ENCODE measurements at regions not wholly inside any gene's neighbourhood (a gene's known extent, or its start where the extent isn't known, plus 50 kb on each side); places are given as distances from the start of the nearest gene placed in this dataset.
"Not testable (repeated sequence)": the region's sequence is repeated elsewhere in the genome, so short reads cannot be mapped to it uniquely, and the experiment has no call there.

GRCh38 chr15:22178438-22178837 is 98.1 kb downstream of the OR4M2 start:
- not testable (repeated sequence) for H3K27me3 Mint-ChIP-seq (ENCODE audit: insufficient read depth, low read depth, poor library complexity)

DNA sequence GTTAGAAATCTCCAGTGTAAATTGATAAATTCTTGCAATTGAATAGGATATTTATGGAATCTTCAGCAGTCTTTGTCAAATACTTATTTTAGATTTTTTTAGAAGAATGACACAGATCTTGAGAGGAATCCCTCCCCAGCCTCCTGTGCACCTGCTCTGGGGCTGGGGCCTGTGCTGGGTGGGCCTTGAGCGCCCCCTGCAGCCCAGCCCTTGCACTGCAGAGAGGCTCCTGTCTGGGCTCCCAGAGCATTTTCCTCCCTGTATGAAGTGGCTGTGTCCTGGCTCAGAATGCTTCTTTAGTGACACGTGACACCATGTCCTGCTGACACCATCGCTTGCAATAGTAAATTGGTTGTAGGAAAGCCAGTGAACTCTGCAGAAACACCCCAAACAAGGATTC is 98.7 kb downstream of the OR4M2 start:
- not testable (repeated sequence) for H3K27me3 Mint-ChIP-seq (ENCODE audit: insufficient read depth, low read depth, poor library complexity); H3K36me3 Mint-ChIP-seq (ENCODE audit: low read depth); DNase-seq (ENCODE audit: low spot score); H3K4me1 Mint-ChIP-seq; H2AFZ ChIP-seq; H3K9me2 ChIP-seq (ENCODE audit: insufficient read depth); H3K27ac ChIP-seq (ENCODE audit: low read depth); H3K79me2 ChIP-seq (replicated peaks; ENCODE audit: insufficient read depth); ATAC-seq; H3K36me3 ChIP-seq (ENCODE audit: insufficient read depth); H3K27me3 ChIP-seq (ENCODE audit: insufficient read depth); H3K9me3 Mint-ChIP-seq; H3K27ac Mint-ChIP-seq; H3K4me2 ChIP-seq; H3K4me3 Mint-ChIP-seq; H3K4me3 ChIP-seq; H4K20me1 ChIP-seq (replicated peaks; ENCODE audit: insufficient read depth); H3F3A ChIP-seq (replicated peaks; ENCODE audit: low read depth); H3K4me1 ChIP-seq (ENCODE audit: insufficient read depth)

More at GRCh38 chr15:22178438-22178837, 98.1 kb downstream of the OR4M2 start:
- not testable (repeated sequence) for H3K27ac Mint-ChIP-seq; H3K4me3 ChIP-seq; H3K79me2 ChIP-seq (replicated peaks; ENCODE audit: insufficient read depth); H3F3A ChIP-seq (replicated peaks; ENCODE audit: low read depth); H3K27ac ChIP-seq (ENCODE audit: low read depth); H3K4me1 ChIP-seq (ENCODE audit: insufficient read depth); H3K9me3 Mint-ChIP-seq; H4K20me1 ChIP-seq (replicated peaks; ENCODE audit: insufficient read depth); H3K4me3 Mint-ChIP-seq; H3K9me2 ChIP-seq (ENCODE audit: insufficient read depth); H3K4me2 ChIP-seq; H3K4me1 Mint-ChIP-seq; H2AFZ ChIP-seq; ATAC-seq; H3K36me3 ChIP-seq (ENCODE audit: insufficient read depth); DNase-seq (ENCODE audit: low spot score); H3K36me3 Mint-ChIP-seq (ENCODE audit: low read depth); H3K27me3 ChIP-seq (ENCODE audit: insufficient read depth)

- ATAC-seq; H3K36me3 Mint-ChIP-seq (ENCODE audit: low read depth); H3K27me3 Mint-ChIP-seq (ENCODE audit: insufficient read depth, low read depth, poor library complexity): not testable (repeated sequence)
Observed at GRCh38 chr15:22180611-22181010, 100.3 kb downstream of the OR4M2 start.

GRCh38 chr15:22184678-22185077 is 104.4 kb downstream of the OR4M2 start:
- H3K4me3 Mint-ChIP-seq; DNase-seq (ENCODE audit: low spot score); H3K27me3 Mint-ChIP-seq (ENCODE audit: insufficient read depth, low read depth, poor library complexity); H3K36me3 ChIP-seq (ENCODE audit: insufficient read depth); H3K4me1 ChIP-seq (ENCODE audit: insufficient read depth); H3K4me1 Mint-ChIP-seq; H3K9me2 ChIP-seq (ENCODE audit: insufficient read depth); H2AFZ ChIP-seq; H4K20me1 ChIP-seq (replicated peaks; ENCODE audit: insufficient read depth); H3F3A ChIP-seq (replicated peaks; ENCODE audit: low read depth); H3K27ac ChIP-seq (ENCODE audit: low read depth); H3K27me3 ChIP-seq (ENCODE audit: insufficient read depth); H3K9me3 Mint-ChIP-seq; ATAC-seq; H3K27ac Mint-ChIP-seq; H3K36me3 Mint-ChIP-seq (ENCODE audit: low read depth); H3K4me3 ChIP-seq; H3K79me2 ChIP-seq (replicated peaks; ENCODE audit: insufficient read depth); H3K4me2 ChIP-seq: not testable (repeated sequence)

More at GRCh38 chr15:22180611-22181010, 100.3 kb downstream of the OR4M2 start:
- H3K27me3 ChIP-seq (ENCODE audit: insufficient read depth); H3K4me1 Mint-ChIP-seq; H3K36me3 ChIP-seq (ENCODE audit: insufficient read depth); H3K4me3 ChIP-seq; H3K9me2 ChIP-seq (ENCODE audit: insufficient read depth); H3K4me1 ChIP-seq (ENCODE audit: insufficient read depth); H3K4me3 Mint-ChIP-seq; H2AFZ ChIP-seq; DNase-seq (ENCODE audit: low spot score); H3K27ac Mint-ChIP-seq; H3K79me2 ChIP-seq (replicated peaks; ENCODE audit: insufficient read depth); H3K27ac ChIP-seq (ENCODE audit: low read depth); H3K9me3 Mint-ChIP-seq; H4K20me1 ChIP-seq (replicated peaks; ENCODE audit: insufficient read depth); H3K4me2 ChIP-seq; H3F3A ChIP-seq (replicated peaks; ENCODE audit: low read depth): not testable (repeated sequence)

GRCh38 chr15:22186846-22187532 is 106.7 kb downstream of the OR4M2 start:
- not testable (repeated sequence) for H3K4me1 ChIP-seq (ENCODE audit: insufficient read depth); H3K9me2 ChIP-seq (ENCODE audit: insufficient read depth); H3K4me1 Mint-ChIP-seq; H2AFZ ChIP-seq; H3F3A ChIP-seq (replicated peaks; ENCODE audit: low read depth); ATAC-seq; H3K27ac ChIP-seq (ENCODE audit: low read depth); H4K20me1 ChIP-seq (replicated peaks; ENCODE audit: insufficient read depth); DNase-seq (ENCODE audit: low spot score); H3K4me3 ChIP-seq; H3K4me2 ChIP-seq; H3K79me2 ChIP-seq (replicated peaks; ENCODE audit: insufficient read depth); H3K27ac Mint-ChIP-seq; H3K9me3 Mint-ChIP-seq; H3K27me3 Mint-ChIP-seq (ENCODE audit: insufficient read depth, low read depth, poor library complexity); H3K4me3 Mint-ChIP-seq; H3K36me3 Mint-ChIP-seq (ENCODE audit: low read depth); H3K27me3 ChIP-seq (ENCODE audit: insufficient read depth); H3K36me3 ChIP-seq (ENCODE audit: insufficient read depth)

GRCh38 chr15:22191818-22192217 is 111.5 kb downstream of the OR4M2 start:
- H3K27ac ChIP-seq (ENCODE audit: low read depth); H3K27me3 ChIP-seq (ENCODE audit: insufficient read depth); H4K20me1 ChIP-seq (replicated peaks; ENCODE audit: insufficient read depth); H3K4me1 ChIP-seq (ENCODE audit: insufficient read depth); H2AFZ ChIP-seq; H3K4me3 Mint-ChIP-seq; H3K9me3 Mint-ChIP-seq; H3K9me2 ChIP-seq (ENCODE audit: insufficient read depth); H3K4me2 ChIP-seq; H3K79me2 ChIP-seq (replicated peaks; ENCODE audit: insufficient read depth); ATAC-seq; H3K36me3 Mint-ChIP-seq (ENCODE audit: low read depth); H3K4me1 Mint-ChIP-seq; DNase-seq (ENCODE audit: low spot score); H3F3A ChIP-seq (replicated peaks; ENCODE audit: low read depth); H3K27me3 Mint-ChIP-seq (ENCODE audit: insufficient read depth, low read depth, poor library complexity); H3K27ac Mint-ChIP-seq; H3K4me3 ChIP-seq; H3K36me3 ChIP-seq (ENCODE audit: insufficient read depth): not testable (repeated sequence)

Data from GM23338 (cell line).